ENCODE measurements at regions not wholly inside any gene's neighbourhood (a gene's known extent, or its start where the extent isn't known, plus 50 kb on each side); places are given as distances from the start of the nearest gene placed in this dataset.
"Not testable (repeated sequence)": the region's sequence is repeated elsewhere in the genome, so short reads cannot be mapped to it uniquely, and the experiment has no call there.

GRCh38 chr6:5832668-5833067 lies 174.1 kb downstream of the NRN1 start:
- TF ChIP-seq CTCF (IDR thresholded peaks at IDR 0.05; ENCODE audit: insufficient read depth, low read length, poor library complexity, severe bottlenecking): no peak
- H3K4me3 ChIP-seq (ENCODE audit: low read depth, low read length): no peak overlapping the region
- DNase-seq (ENCODE audit: low read depth): no peak
- no peaks in the 10 kb centered on the region for H3K27me3 ChIP-seq (ENCODE audit: control insufficient read depth, insufficient read depth, low read length)
- no peaks in the 10 kb centered on the region for H3K36me3 ChIP-seq (ENCODE audit: control insufficient read depth, insufficient read depth, low read length)

- not testable (repeated sequence) for H3K27me3 ChIP-seq (ENCODE audit: control insufficient read depth, insufficient read depth, low read length); H3K36me3 ChIP-seq (ENCODE audit: control insufficient read depth, insufficient read depth, low read length); DNase-seq (ENCODE audit: low read depth); H3K4me3 ChIP-seq (ENCODE audit: low read depth, low read length)
Observed at GRCh38 chr6:5831219-5831862, 175.4 kb downstream of the NRN1 start.

- no peaks in the 10 kb centered on the region for H3K27me3 ChIP-seq (ENCODE audit: control insufficient read depth, insufficient read depth, low read length)
- no peaks in the 10 kb centered on the region for H3K36me3 ChIP-seq (ENCODE audit: control insufficient read depth, insufficient read depth, low read length)
- no peak for TF ChIP-seq CTCF (IDR thresholded peaks at IDR 0.05; ENCODE audit: insufficient read depth, low read length, poor library complexity, severe bottlenecking)
- DNase-seq (ENCODE audit: low read depth): no peak
- no peak overlapping the region for H3K4me3 ChIP-seq (ENCODE audit: low read depth, low read length)
Observed at GRCh38 chr6:5828296-5828695, 178.4 kb downstream of the NRN1 start.

GRCh38 chr6:5827056-5827904 lies 179.4 kb downstream of the NRN1 start:
- H3K36me3 ChIP-seq (ENCODE audit: control insufficient read depth, insufficient read depth, low read length): no peaks in the 10 kb centered on the region
- no peak for TF ChIP-seq CTCF (IDR thresholded peaks at IDR 0.05; ENCODE audit: insufficient read depth, low read length, poor library complexity, severe bottlenecking)

GRCh38 chr6:5824382-5824983 lies 182.2 kb downstream of the NRN1 start:
- not testable (repeated sequence) for H3K27me3 ChIP-seq (ENCODE audit: control insufficient read depth, insufficient read depth, low read length); H3K36me3 ChIP-seq (ENCODE audit: control insufficient read depth, insufficient read depth, low read length); H3K4me3 ChIP-seq (ENCODE audit: low read depth, low read length); DNase-seq (ENCODE audit: low read depth)

More at GRCh38 chr6:5827056-5827904, 179.4 kb downstream of the NRN1 start:
- Histone ChIP-seq H3K4me3 (ENCODE audit: low read depth, low read length) (no peak overlapping the region), H3K27me3 (ENCODE audit: control insufficient read depth, insufficient read depth, low read length) (no peaks in the 10 kb centered on the region)
- no peak for DNase-seq (ENCODE audit: low read depth)
